ENCODE measurements at regions not wholly inside any gene's neighbourhood (a gene's known extent, or its start where the extent isn't known, plus 50 kb on each side); places are given as distances from the start of the nearest gene placed in this dataset.

- H3K4me1 ChIP-seq: no peaks in the 10 kb centered on the region
- intact Hi-C loops (cut with DNase I): no loop called here
- no peak overlapping the region for H3K4me3 ChIP-seq
- H3K27ac ChIP-seq: no peak overlapping the region
- H3K9me3 ChIP-seq: no peaks in the 10 kb centered on the region
- no peaks in the 10 kb centered on the region for H3K36me3 ChIP-seq
- no peak for DNase-seq (ENCODE audit: extremely low spot score in 2 of 2)
- no peak for TF ChIP-seq POLR2AphosphoS5 (IDR thresholded peaks at IDR 0.05; ENCODE audit: insufficient read depth in 1 of 2, low read depth in 1 of 2)
- no peak for TF ChIP-seq POLR2A (IDR thresholded peaks at IDR 0.05)
- TF ChIP-seq, protein P1, sequence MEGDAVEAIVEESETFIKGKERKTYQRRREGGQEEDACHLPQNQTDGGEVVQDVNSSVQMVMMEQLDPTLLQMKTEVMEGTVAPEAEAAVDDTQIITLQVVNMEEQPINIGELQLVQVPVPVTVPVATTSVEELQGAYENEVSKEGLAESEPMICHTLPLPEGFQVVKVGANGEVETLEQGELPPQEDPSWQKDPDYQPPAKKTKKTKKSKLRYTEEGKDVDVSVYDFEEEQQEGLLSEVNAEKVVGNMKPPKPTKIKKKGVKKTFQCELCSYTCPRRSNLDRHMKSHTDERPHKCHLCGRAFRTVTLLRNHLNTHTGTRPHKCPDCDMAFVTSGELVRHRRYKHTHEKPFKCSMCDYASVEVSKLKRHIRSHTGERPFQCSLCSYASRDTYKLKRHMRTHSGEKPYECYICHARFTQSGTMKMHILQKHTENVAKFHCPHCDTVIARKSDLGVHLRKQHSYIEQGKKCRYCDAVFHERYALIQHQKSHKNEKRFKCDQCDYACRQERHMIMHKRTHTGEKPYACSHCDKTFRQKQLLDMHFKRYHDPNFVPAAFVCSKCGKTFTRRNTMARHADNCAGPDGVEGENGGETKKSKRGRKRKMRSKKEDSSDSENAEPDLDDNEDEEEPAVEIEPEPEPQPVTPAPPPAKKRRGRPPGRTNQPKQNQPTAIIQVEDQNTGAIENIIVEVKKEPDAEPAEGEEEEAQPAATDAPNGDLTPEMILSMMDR (IDR thresholded peaks at IDR 0.05): no peak
- H3K27me3 ChIP-seq: no peaks in the 10 kb centered on the region
Measured at GRCh38 chr6:144641286-144641685, 356.2 kb downstream of the UTRN start.

- DNase-seq (ENCODE audit: extremely low spot score in 2 of 2): no peak
- intact Hi-C loops (cut with DNase I): no loop called here
- H3K9me3 ChIP-seq: no peaks in the 10 kb centered on the region
- H3K4me3 ChIP-seq: no peak overlapping the region
- no peaks in the 10 kb centered on the region for H3K36me3 ChIP-seq
- TF ChIP-seq POLR2AphosphoS5 (IDR thresholded peaks at IDR 0.05; ENCODE audit: insufficient read depth in 1 of 2, low read depth in 1 of 2) (no peak), POLR2A (IDR thresholded peaks at IDR 0.05) (no peak)
- TF ChIP-seq, protein P1 (IDR thresholded peaks at IDR 0.05): no peak
- H3K27ac ChIP-seq: no peak overlapping the region
- no peaks in the 10 kb centered on the region for H3K4me1 ChIP-seq
- no peaks in the 10 kb centered on the region for H3K27me3 ChIP-seq
Measured at GRCh38 chr6:144644776-144645175, 359.6 kb downstream of the UTRN start.

DNA sequence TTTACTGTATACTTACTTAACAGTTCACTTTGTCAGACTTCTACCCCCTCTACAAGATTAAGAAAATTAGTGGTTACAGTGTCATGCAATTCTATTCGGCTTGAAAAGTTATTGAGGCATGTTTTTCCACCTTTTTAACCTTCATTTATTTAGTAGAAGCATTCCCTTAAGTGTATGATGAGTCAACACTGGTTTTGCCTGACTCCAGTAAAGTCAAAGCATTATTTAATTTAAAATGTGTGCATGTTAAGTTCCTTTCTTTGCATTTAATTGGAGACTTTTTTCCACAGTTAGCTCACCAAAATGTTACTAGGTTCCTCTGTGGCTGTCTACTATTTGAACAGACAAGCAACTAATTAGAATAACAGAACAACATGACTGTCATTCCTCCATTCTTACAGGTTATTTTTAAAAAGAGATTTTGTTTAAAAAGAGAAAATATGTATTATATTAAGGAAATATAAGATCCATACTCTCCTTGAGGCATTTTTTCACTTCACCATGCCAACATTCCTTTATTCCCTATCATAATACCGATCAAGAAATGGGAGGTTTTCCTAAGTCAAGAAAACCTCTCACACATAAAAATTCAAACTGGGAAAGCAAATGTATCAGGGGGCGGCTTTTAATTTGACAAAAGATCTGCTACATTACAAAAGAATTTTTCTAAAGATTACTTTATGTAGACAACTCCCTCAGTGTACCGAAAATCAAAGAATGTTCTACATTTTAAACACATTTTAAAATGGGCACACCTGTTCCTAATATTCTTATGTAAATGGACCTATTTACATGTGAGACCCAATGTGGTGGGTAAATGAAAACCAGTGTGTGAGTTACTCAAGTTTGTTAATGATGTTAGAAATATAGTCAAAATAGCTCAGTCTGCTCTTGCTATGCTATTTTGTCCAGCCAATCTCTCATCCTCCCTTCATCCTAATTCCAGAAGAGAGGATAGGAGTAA is 361.2 kb downstream of the UTRN start:
- Histone ChIP-seq H3K4me1 (no peaks in the 10 kb centered on the region), H3K9me3 (no peaks in the 10 kb centered on the region), H3K27ac (no peak overlapping the region), H3K4me3 (no peak overlapping the region), H3K36me3 (no peaks in the 10 kb centered on the region), H3K27me3 (no peaks in the 10 kb centered on the region)
- DNase-seq (ENCODE audit: extremely low spot score in 2 of 2): no peak
- intact Hi-C loops (cut with DNase I): no loop called here
- no peak for TF ChIP-seq POLR2AphosphoS5 (IDR thresholded peaks at IDR 0.05; ENCODE audit: insufficient read depth in 1 of 2, low read depth in 1 of 2)
- no peak for TF ChIP-seq POLR2A (IDR thresholded peaks at IDR 0.05)
- TF ChIP-seq, protein P1 (IDR thresholded peaks at IDR 0.05): no peak

- H3K36me3 ChIP-seq: no peaks in the 10 kb centered on the region
- no peaks in the 10 kb centered on the region for H3K27me3 ChIP-seq
- H3K4me1 ChIP-seq: no peaks in the 10 kb centered on the region
- intact Hi-C loops (cut with DNase I): no loop called here
- TF ChIP-seq POLR2A (IDR thresholded peaks at IDR 0.05) (no peak), POLR2AphosphoS5 (IDR thresholded peaks at IDR 0.05; ENCODE audit: insufficient read depth in 1 of 2, low read depth in 1 of 2) (no peak)
- TF ChIP-seq, protein P1 (IDR thresholded peaks at IDR 0.05): no peak
- H3K27ac ChIP-seq: no peak overlapping the region
- no peaks in the 10 kb centered on the region for H3K9me3 ChIP-seq
- DNase-seq (ENCODE audit: extremely low spot score in 2 of 2): no peak
- H3K4me3 ChIP-seq: no peak overlapping the region
Measured at GRCh38 chr6:144647406-144647964, 362.4 kb downstream of the UTRN start.

All from vagina (tissue), 2 donors.